Stimulated activated CD4-positive, alpha-beta T cell treated with anti-CD3 and anti-CD28 coated beads, Interleukin-1b, Interleukin-23, amount 100 ng/mL, for 4 hours (primary cell): ENCODE measurements at regions not wholly inside any gene's neighbourhood (a gene's known extent, or its start where the extent isn't known, plus 50 kb on each side); places are given as distances from the start of the nearest gene placed in this dataset.
"Not testable (repeated sequence)": the region's sequence is repeated elsewhere in the genome, so short reads cannot be mapped to it uniquely, and the experiment has no call there.

Source experiments
- DNase-seq, 2 donors: peaks; one replicate each; pipeline ENCODE4 v3.0.0-alpha.2; 2020; ENCODE audit warnings: low read depth in 2 of 2

DNA sequence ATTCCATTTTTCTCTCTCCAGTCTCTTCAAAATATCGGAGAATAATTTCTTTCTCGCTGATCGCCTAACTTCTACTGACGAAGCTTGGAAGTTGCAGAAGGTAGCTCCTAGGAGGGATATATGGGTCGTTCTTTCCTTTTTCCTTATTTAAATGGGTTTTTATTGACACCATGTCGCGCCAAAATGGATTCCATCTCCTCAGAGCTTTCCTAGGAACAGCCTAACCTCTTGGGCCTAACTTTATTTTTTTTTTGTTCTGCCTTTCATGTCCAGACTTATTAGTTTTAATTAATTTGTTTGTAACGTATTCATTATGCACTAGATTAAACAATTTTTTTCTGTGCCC lies 92.0 kb upstream of the XIST start:
- DNase-seq, result no peak

- DNase-seq, result peak; percentile 73 to 86
Measured at GRCh38 chrX:73943693-73944562, 91.4 kb upstream of the XIST start.

GRCh38 chrX:73940893-73941470 lies 88.5 kb upstream of the XIST start:
- DNase-seq, result no peak

- not testable (repeated sequence) for DNase-seq
Measured at GRCh38 chrX:73937843-73938242, 85.3 kb upstream of the XIST start.

GRCh38 chrX:73932522-73932921 lies 80.0 kb upstream of the XIST start:
- no peak for DNase-seq

DNA sequence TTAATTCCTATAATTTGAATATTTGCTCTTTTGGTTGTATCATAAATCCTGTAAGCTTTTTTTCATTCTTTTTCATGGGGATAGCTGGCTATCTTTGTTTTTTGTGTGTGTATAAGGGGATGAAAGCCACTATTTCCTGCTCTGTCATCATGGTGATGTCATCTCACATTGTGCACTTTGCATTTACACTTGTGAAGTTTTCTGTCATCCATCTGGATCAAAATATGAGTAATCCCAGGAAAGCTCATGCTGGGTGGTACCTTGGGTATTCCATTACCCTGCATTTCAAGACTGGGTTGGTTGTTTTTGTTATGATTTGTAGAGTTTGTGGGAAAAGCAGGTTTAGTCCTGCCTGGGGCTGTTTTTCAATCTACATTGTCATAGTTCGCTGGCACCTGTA lies 77.8 kb upstream of the XIST start:
- DNase-seq, result no peak

DNA sequence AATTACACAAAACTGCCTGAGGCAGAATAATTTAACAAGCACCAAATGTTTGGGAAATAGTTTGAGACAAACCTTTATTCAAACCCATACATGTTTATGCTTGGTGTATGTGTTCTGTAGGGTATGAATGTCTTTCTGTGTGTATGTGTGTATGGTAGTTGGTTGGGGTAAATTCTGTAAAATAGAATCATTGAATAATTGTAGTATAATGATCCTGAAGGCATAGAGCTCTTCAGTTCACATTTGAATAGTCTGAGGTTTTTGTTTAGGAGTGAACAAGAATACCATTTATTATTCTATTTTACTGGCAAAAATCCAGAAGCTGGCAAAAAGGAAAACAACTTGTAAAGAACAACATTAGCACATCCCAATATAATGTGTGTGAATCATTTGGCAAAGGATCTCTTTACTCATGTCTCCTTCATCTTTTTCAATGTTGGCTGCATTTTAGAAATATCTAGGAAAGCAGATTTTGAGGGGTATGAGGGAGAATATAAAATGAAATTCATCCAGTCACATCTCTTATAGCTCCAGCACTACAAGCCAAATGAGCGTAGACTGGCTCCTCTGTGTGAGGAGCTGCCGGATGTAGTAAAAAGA lies 70.4 kb upstream of the XIST start:
- no peak for DNase-seq

DNA sequence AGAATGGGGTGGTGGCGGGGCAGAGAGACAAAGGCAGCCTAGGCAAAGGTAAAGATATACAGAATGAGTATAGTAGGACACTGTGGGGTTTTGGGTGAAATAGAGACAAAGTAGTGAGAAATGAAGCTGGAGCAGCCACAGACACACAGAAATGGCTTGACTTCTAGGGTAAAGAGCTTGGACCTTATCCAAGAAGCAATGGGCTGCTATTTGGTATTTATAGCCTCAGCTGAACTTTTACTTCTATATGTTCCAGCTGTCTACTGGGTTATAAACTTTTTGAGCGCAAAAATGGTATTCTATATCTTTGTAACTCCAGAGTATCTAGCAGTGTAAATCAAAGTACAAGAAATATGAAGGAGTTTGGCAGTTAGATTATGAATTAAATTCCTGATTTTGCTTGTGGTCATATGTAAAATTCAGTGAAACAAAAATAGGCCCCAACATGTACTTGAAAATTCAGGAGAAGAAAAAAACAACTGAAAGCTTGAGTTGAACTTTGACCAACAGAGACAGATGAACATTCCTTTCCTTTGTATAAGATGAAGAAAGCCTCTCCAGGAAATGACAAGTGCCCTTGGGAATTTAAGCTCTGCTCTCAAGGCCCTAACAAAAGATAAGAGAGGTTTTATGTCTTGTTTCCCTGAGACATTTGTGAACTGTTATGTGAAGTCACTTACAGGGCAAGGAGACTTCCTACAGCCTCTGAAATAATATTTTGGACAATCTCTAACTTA lies 64.6 kb upstream of the XIST start:
- DNase-seq, result no peak

GRCh38 chrX:73916489-73916888 lies 64.0 kb upstream of the XIST start:
- no peak for DNase-seq

GRCh38 chrX:73914792-73915191 lies 62.3 kb upstream of the XIST start:
- not testable (repeated sequence) for DNase-seq

DNA sequence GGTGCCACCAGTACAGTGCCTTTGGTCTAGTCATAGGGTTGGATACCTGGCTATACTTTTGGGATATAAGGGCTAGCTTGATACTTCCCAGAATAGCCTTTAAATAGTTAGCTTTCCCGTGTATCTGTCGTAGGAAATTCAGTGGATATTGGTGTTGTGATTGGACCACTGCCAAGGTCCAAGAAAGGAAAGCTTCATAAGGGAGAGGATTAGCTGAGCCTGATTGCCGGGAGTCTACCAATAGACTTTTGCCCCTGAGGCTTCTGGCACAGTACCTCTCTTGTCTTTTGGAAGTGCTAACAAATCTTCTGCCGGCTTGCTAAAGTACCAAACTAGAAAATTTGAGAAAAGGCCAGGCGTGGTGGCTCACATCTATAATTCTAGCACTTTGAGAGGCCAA lies 61.1 kb upstream of the XIST start:
- no peak for DNase-seq

- not testable (repeated sequence) for DNase-seq
Measured at GRCh38 chrX:73911946-73912345, 59.4 kb upstream of the XIST start.

DNA sequence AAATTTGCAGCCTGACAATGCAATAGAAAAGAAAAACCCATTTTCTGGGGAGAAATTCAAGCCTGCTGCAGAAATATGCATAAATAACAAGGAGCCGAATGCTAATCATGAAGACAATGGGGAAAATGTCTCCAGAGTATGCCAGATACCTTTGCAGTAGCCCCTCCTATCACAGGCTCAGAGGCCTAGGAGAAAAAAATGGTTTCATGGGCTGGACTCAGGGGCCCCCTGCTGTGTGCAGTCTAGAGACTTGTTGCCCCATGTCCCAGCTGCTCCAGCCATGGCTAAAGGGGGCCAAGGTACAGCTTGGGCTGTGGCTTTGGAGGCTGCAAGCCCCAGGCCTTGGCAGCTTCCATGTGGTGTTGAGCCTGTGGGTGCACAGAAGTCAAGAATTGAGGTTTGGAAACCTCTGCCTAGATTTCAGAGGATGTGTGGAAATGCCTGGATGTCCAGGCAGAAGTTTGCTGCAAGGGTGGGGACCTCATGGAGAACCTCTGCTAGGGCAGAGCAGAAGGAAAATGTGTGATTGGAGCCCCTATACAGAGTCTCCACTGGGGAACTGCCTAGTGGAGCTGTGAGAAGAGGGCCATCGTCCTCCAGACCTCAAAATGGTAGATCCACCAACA lies 53.3 kb upstream of the XIST start:
- not testable (repeated sequence) for DNase-seq

DNA sequence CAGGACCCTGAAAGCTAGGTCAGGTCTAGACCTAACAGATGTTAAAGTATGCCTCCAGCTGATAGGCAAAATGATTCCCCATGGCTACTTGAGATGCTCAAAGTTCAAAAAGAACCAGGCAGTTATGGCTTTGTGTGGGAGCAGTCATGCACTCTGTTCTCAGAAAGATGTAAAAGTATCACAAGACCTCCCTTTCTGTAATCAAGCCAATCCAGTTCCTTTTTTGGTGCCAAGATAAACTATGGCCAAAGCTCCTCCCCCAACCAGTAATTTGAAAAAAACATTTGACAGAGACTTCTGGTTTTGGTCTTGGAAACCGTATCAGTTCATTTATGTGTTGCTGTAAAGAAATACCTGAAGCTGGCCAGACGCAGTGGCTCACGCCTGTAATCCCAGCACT lies 51.4 kb upstream of the XIST start:
- no peak for DNase-seq
